Calu3 (cell line): ENCODE measurements at regions not wholly inside any gene's neighbourhood (a gene's known extent, or its start where the extent isn't known, plus 50 kb on each side); places are given as distances from the start of the nearest gene placed in this dataset.

Source experiments
- BruUV-seq: library from RNA; stranded (reverse); fragments of 400-500 nt; replicated peaks from 2 replicates; lab custom pipeline; 2021; lab: Mats Ljungman, UMichigan
- CTCF ChIA-PET: fragments of 300-600 bp; sonication (Branson Sonifier 250); formaldehyde crosslinking; loops from one replicate; lab custom pipeline; 2022; ENCODE audit warnings: antibody characterized with exemption; lab: Charles Lee
- DNase-seq: peaks from one replicate; pipeline ENCODE4 v3.0.0; 2022
- H3K27ac Mint-ChIP-seq: one replicate; pipeline ENCODE4 v1.8.0; 2022; ENCODE audit warnings: mixed read lengths; ENCODE audit not compliant: unreplicated experiment
- H3K27me3 Mint-ChIP-seq: one replicate; pipeline ENCODE4 v1.8.0; 2022; ENCODE audit warnings: mixed read lengths; ENCODE audit not compliant: unreplicated experiment
- H3K36me3 Mint-ChIP-seq: one replicate; pipeline ENCODE4 v1.8.0; 2022; ENCODE audit warnings: mild to moderate bottlenecking, moderate library complexity, mixed read lengths; ENCODE audit not compliant: insufficient read depth, unreplicated experiment
- H3K4me1 Mint-ChIP-seq: one replicate; pipeline ENCODE4 v1.8.0; 2022; ENCODE audit warnings: mild to moderate bottlenecking, low read depth, mixed read lengths; ENCODE audit not compliant: unreplicated experiment
- H3K4me3 Mint-ChIP-seq: one replicate; pipeline ENCODE4 v1.8.0; 2022; ENCODE audit warnings: mild to moderate bottlenecking, low read depth, moderate library complexity, mixed read lengths; ENCODE audit not compliant: unreplicated experiment
- H3K9me3 Mint-ChIP-seq: one replicate; pipeline ENCODE4 v1.8.0; 2022; ENCODE audit warnings: low read depth, mixed read lengths; ENCODE audit not compliant: unreplicated experiment
- CTCF ChIP-seq: fragments of 200-600 bp; IDR thresholded peaks from one replicate; pipeline ENCODE4 v1.8.0; 2022; ENCODE audit warnings: antibody characterized with exemption; ENCODE audit not compliant: unreplicated experiment
- intact Hi-C: fragments of 100-400 bp; cut with micrococcal nuclease; formaldehyde crosslinking; loops from one replicate; pipeline ENCODE4 v1.10.0; 2022; ENCODE audit not compliant: unreplicated experiment

GRCh38 chr5:56340196-56340980 lies 107.3 kb upstream of the ANKRD55 start:
- Mint-ChIP-seq H3K4me3 (no peak overlapping the region), H3K9me3 (peaks cover 23% of the 10 kb centered on the region), H3K36me3 (no peaks in the 10 kb centered on the region), H3K4me1 (peaks cover 17% of the 10 kb centered on the region), H3K27me3 (no peaks in the 10 kb centered on the region), H3K27ac (no peak overlapping the region)
- BruUV-seq, result no TSS peak
- CTCF ChIA-PET, result interaction anchor here (0.6 kb wide), 2 partner anchors 10 to 797 kb away, joined by 4 to 6 read pairs; no protein-coding TSS in a partner anchor
- intact Hi-C loops, result no loop called here
- TF ChIP-seq CTCF, result no peak
- no peak for DNase-seq

GRCh38 chr5:56339732-56340131 lies 106.6 kb upstream of the ANKRD55 start:
- no TSS peak for BruUV-seq
- intact Hi-C loops, result no loop called here
- Mint-ChIP-seq H3K27me3 (no peaks in the 10 kb centered on the region), H3K27ac (no peak overlapping the region), H3K4me3 (no peak overlapping the region), H3K4me1 (peaks cover 17% of the 10 kb centered on the region), H3K9me3 (peaks cover 26% of the 10 kb centered on the region), H3K36me3 (no peaks in the 10 kb centered on the region)
- no peak for DNase-seq
- no peak for TF ChIP-seq CTCF
- CTCF ChIA-PET, result interaction anchor here (0.6 kb wide), 3 partner anchors 9 to 798 kb away, joined by 4 to 6 read pairs (median 4); no protein-coding TSS in a partner anchor

GRCh38 chr5:56337715-56338319 lies 104.7 kb upstream of the ANKRD55 start:
- intact Hi-C loops, result no loop called here
- DNase-seq, result no peak
- Mint-ChIP-seq H3K9me3 (peaks cover 29% of the 10 kb centered on the region), H3K4me1 (peaks cover 11% of the 10 kb centered on the region), H3K4me3 (no peak overlapping the region), H3K36me3 (no peaks in the 10 kb centered on the region), H3K27me3 (no peaks in the 10 kb centered on the region), H3K27ac (no peak overlapping the region)
- TF ChIP-seq CTCF, result no peak
- CTCF ChIA-PET, result interaction anchor here (0.8 kb wide), 1 partner anchor 9 kb away, joined by 3 read pairs; no protein-coding TSS in a partner anchor
- no TSS peak for BruUV-seq

- BruUV-seq, result no TSS peak
- CTCF ChIA-PET, result no interaction called here
- no peak overlapping the region for H3K27ac Mint-ChIP-seq
- H3K4me3 Mint-ChIP-seq, result no peak overlapping the region
- intact Hi-C loops, result no loop called here
- H3K27me3 Mint-ChIP-seq, result no peaks in the 10 kb centered on the region
- no peak for DNase-seq
- TF ChIP-seq CTCF, result no peak
- H3K36me3 Mint-ChIP-seq, result no peaks in the 10 kb centered on the region
- peaks cover 22% of the 10 kb centered on the region for H3K4me1 Mint-ChIP-seq
- H3K9me3 Mint-ChIP-seq, result peaks cover 26% of the 10 kb centered on the region
Observed at GRCh38 chr5:56335212-56335611, 102.1 kb upstream of the ANKRD55 start.
